Lower leg skin (tissue), 3 donors: ENCODE measurements at regions not wholly inside any gene's neighbourhood (a gene's known extent, or its start where the extent isn't known, plus 50 kb on each side); places are given as distances from the start of the nearest gene placed in this dataset.

ENCODE experiments used
- POLR2A ChIP-seq, 2 donors: fragments of 450-650 bp; IDR thresholded peaks; one replicate each; pipeline ENCODE4 v1.6.1; 2016 to 2017; ENCODE audit warnings: antibody characterized with exemption in 2 of 2, mild to moderate bottlenecking in 1 of 2, moderate library complexity in 1 of 2
- TF ChIP-seq, protein P1 (sequence below), 3 donors: fragments of 450-650 bp; IDR thresholded peaks; one replicate each; pipeline ENCODE4 v1.5.1; 2016; ENCODE audit warnings: antibody characterized with exemption in 3 of 3, mild to moderate bottlenecking in 3 of 3, moderate library complexity in 2 of 3

DNA sequence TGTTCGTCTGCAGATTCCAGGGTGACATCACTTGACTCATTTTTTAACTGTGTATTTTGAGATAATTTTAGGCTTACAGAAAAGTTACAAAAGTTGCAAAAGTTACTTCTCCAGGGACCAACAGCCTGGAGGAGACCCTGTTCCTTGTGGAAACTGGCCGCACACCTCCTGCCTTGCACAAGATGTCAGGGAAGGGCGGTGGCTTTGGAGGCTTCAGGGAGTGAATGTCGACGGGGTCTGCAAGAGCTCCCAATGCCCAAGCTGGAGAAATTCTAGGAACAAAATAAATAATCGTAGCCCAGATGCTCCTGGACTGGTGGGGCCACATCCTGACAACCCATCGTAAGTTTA is 62.2 kb upstream of the FAM20C start:
- TF ChIP-seq, protein P1, sequence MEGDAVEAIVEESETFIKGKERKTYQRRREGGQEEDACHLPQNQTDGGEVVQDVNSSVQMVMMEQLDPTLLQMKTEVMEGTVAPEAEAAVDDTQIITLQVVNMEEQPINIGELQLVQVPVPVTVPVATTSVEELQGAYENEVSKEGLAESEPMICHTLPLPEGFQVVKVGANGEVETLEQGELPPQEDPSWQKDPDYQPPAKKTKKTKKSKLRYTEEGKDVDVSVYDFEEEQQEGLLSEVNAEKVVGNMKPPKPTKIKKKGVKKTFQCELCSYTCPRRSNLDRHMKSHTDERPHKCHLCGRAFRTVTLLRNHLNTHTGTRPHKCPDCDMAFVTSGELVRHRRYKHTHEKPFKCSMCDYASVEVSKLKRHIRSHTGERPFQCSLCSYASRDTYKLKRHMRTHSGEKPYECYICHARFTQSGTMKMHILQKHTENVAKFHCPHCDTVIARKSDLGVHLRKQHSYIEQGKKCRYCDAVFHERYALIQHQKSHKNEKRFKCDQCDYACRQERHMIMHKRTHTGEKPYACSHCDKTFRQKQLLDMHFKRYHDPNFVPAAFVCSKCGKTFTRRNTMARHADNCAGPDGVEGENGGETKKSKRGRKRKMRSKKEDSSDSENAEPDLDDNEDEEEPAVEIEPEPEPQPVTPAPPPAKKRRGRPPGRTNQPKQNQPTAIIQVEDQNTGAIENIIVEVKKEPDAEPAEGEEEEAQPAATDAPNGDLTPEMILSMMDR (IDR thresholded peaks at IDR 0.05) = no peak
- no peak for TF ChIP-seq POLR2A (IDR thresholded peaks at IDR 0.05)
